GM10248 (cell line): ENCODE measurements at regions not wholly inside any gene's neighbourhood (a gene's known extent, or its start where the extent isn't known, plus 50 kb on each side); places are given as distances from the start of the nearest gene placed in this dataset.

Source experiments
- CTCF ChIA-PET: fragments of 300-600 bp; sonication (Branson Sonifier 250); formaldehyde crosslinking; extraction: SDS; loops from one replicate; lab custom pipeline; 2021; ENCODE audit warnings: antibody characterized with exemption; lab: Yijun Ruan, JAX
- POLR2A ChIA-PET: fragments of 350-650 bp; sonication (Branson Sonifier 250); formaldehyde crosslinking; extraction: SDS; loops from one replicate; lab custom pipeline; 2020; ENCODE audit warnings: antibody characterized with exemption; lab: Yijun Ruan, JAX
- DNase-seq: peaks from one replicate; pipeline ENCODE4 v3.0.0; 2012; ENCODE audit errors: extremely low spot score
- CTCF ChIP-seq: IDR thresholded peaks from 2 replicates; pipeline ENCODE4 v1.5.1; 2012; ENCODE audit warnings: mild to moderate bottlenecking, low read depth; ENCODE audit errors: extremely low read depth, missing control alignments, control extremely low read depth

- CTCF ChIA-PET = interaction anchor here (1.2 kb wide), 1 partner anchor 10 kb away, joined by 3 read pairs; no protein-coding TSS in a partner anchor
- no peak for DNase-seq
- TF ChIP-seq CTCF = no peak
- POLR2A ChIA-PET = no interaction called here
These were observed 312.6 kb downstream of the IPMK start for GRCh38 chr10:57955076-57955475.

- POLR2A ChIA-PET = no interaction called here
- CTCF ChIA-PET = interaction anchor here (1.8 to 1.9 kb wide), 2 partner anchors 12 kb away, joined by 6 read pairs; no protein-coding TSS in a partner anchor
- DNase-seq = no peak
- TF ChIP-seq CTCF = no peak
These were observed 315.0 kb downstream of the IPMK start for GRCh38 chr10:57952741-57953140.

- no peak for TF ChIP-seq CTCF
- ChIA-PET CTCF (interaction anchor here (1.3 kb wide), 1 partner anchor 11 kb away, joined by 6 read pairs; no protein-coding TSS in a partner anchor), POLR2A (no interaction called here)
- no peak for DNase-seq
These were observed 317.2 kb downstream of the IPMK start for GRCh38 chr10:57950442-57950974.

GRCh38 chr10:57948796-57949195, 318.9 kb downstream of the IPMK start:
- no peak for TF ChIP-seq CTCF
- CTCF ChIA-PET = no interaction called here
- no peak for DNase-seq
- POLR2A ChIA-PET = no interaction called here

GRCh38 chr10:57946833-57947232, 320.9 kb downstream of the IPMK start:
- ChIA-PET CTCF (no interaction called here), POLR2A (no interaction called here)
- TF ChIP-seq CTCF = no peak
- no peak for DNase-seq

GRCh38 chr10:57943701-57944100, 324.0 kb downstream of the IPMK start:
- ChIA-PET CTCF (interaction anchor here (1.0 kb wide), 1 partner anchor 21 kb away, joined by 3 read pairs; no protein-coding TSS in a partner anchor), POLR2A (no interaction called here)
- DNase-seq = no peak
- TF ChIP-seq CTCF = no peak
